ENCODE measurements at regions not wholly inside any gene's neighbourhood (a gene's known extent, or its start where the extent isn't known, plus 50 kb on each side); places are given as distances from the start of the nearest gene placed in this dataset.

DNA sequence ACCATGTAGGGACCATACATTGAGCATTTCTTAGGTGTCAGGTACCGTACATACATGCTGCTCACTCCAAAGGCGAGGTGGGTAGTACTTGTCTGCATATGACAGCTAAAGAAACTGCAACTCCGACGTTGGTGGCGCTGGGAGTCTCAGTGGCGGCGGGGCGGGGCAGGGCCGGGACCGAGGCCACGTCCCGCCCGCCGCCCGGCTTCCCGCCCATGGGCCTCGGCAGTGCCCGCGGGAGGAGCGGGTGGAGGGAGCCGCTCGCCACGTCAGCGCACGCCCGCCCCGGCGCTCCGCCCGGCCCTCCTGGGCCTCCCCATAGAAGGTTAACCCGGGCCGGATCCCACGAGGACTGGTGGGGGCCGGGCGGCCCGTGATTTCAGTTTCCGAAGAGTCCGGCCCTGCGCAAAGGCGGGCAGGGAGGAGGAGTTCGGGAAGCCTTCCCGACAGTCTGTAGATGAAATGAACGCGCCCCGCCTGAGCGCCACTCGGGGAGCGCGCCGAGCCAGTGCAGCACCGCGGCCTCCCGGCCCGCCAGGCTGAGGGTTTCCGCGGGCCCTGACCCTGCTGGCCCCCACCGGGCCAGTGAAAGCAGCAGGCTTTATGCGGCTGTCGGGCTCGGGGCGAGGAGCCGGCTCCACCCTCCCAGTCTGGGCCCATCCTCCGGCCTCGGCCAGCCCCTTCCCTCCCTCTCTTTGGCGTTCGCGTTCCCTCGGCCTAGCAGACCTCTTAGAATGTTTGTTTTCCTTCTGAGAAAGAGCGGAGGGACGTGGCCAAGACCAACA, 119.9 kb upstream of the JUN start:
- TF ChIP-seq, protein P1, sequence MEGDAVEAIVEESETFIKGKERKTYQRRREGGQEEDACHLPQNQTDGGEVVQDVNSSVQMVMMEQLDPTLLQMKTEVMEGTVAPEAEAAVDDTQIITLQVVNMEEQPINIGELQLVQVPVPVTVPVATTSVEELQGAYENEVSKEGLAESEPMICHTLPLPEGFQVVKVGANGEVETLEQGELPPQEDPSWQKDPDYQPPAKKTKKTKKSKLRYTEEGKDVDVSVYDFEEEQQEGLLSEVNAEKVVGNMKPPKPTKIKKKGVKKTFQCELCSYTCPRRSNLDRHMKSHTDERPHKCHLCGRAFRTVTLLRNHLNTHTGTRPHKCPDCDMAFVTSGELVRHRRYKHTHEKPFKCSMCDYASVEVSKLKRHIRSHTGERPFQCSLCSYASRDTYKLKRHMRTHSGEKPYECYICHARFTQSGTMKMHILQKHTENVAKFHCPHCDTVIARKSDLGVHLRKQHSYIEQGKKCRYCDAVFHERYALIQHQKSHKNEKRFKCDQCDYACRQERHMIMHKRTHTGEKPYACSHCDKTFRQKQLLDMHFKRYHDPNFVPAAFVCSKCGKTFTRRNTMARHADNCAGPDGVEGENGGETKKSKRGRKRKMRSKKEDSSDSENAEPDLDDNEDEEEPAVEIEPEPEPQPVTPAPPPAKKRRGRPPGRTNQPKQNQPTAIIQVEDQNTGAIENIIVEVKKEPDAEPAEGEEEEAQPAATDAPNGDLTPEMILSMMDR (IDR thresholded peaks at IDR 0.05; ENCODE audit: insufficient read depth, low read length, missing control alignments): no peak
- peak; percentile 61 for DNase-seq (ENCODE audit: low read depth, low spot score)
- ChIA-PET CTCF (no interaction called here), POLR2A (interaction anchor here (1.4 kb wide), 1 partner anchor 120 kb away, joined by 5 read pairs; the partner anchor contains the start of gene JUN)
- peak overlapping the region; percentile 57 for H3K4me3 ChIP-seq (ENCODE audit: low read depth, low read length)

DNA sequence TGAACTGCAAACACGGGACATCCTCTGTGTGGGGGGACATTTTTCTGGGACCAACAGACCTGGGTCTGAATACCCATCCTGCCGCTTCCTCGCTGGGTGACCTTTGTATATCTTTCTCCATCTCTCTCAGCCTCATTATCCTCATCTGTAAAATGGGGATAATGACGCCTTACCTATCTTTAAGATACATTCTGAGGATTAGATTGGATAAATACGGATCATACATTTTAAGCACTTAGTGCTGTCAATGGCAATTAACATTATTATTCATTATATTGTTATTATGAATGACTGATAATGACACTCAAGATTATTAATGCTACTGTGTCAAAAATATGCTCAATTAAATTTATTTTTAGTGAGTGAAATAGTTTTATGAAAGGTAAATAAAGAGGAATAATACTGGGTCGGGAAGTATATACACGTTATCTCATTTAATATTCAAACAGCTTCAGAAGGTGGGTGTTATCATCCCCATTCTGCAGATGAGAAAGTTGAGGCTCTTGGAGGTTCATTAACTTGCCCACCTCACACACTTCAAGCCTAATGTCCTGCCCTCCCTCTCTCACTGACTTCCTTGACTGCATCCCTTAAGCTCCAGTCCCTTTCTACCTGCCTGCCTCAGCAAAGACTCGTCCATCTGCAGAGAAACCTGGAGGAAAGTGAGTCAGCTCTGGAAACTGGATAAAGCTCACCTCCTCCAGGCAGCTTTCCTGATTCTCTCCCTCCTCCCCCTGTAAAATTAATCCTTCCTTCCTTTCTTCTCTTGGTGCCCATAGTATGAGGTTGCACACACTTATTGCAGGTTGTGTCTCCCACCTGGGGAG, 120.7 kb upstream of the JUN start:
- H3K4me3 ChIP-seq (ENCODE audit: low read depth, low read length): peak overlapping the region; percentile 57
- ChIA-PET CTCF (no interaction called here), POLR2A (no interaction called here)
- no peak for DNase-seq (ENCODE audit: low read depth, low spot score)
- TF ChIP-seq, protein P1 (IDR thresholded peaks at IDR 0.05; ENCODE audit: insufficient read depth, low read length, missing control alignments): no peak

DNA sequence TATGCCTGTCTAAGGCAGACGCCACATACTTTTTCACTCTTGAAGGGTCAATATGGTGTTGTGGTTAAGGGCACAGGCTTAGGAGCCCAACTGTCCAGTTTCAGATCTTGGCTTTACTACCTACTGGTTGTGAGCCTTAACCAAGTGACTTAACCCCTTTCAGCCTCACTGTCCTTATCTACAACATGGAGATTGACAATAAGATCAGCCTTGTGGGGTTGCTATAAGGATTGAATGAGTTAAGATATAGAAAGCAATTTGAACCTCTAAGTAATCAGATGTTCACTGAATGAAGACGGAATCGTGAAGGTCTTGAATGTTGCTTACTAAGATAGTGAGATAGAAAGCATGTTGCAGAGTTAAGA, 121.3 kb upstream of the JUN start:
- POLR2A ChIA-PET: interaction anchor here (0.9 to 1.3 kb wide), 2 partner anchors 56 to 122 kb away, joined by 3 to 4 read pairs; partner anchors contain the start of gene JUN
- no peak overlapping the region for H3K4me3 ChIP-seq (ENCODE audit: low read depth, low read length)
- TF ChIP-seq, protein P1 (IDR thresholded peaks at IDR 0.05; ENCODE audit: insufficient read depth, low read length, missing control alignments): no peak
- CTCF ChIA-PET: interaction anchor here (1.5 kb wide), 1 partner anchor 794 kb away, joined by 3 read pairs; no protein-coding TSS in a partner anchor
- DNase-seq (ENCODE audit: low read depth, low spot score): no peak

DNA sequence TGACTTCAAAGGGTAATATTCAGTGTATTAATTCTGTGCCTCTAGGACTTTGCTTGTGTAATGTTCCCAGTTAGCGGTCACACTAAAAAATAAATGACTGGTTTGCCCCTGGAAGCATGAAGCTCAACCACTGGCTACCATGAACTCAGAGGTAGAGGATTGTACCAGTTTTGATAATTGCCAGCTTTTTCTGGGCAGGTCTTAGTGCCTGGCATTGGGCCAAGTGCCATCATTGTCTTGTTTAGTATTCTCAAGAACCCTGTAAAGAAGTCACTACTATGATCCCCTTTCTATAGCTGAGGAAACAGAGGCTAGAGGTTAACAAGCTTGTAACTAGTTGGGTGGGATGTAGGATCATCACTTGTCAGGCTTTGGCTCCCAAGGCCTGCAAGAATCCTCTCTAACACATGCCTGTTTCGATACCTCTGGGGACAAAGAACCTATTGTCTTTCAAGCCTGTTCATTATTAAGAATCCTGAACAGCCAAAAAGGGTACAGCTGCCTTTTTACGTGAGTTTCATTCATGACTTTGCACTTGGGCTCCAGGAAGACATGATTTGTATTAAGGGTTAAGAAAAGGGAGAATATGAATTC, 121.9 kb upstream of the JUN start:
- no peak for DNase-seq (ENCODE audit: low read depth, low spot score)
- no peak overlapping the region for H3K4me3 ChIP-seq (ENCODE audit: low read depth, low read length)
- POLR2A ChIA-PET: interaction anchor here (0.9 to 1.3 kb wide), 2 partner anchors 56 to 122 kb away, joined by 3 to 4 read pairs; partner anchors contain the start of gene JUN
- TF ChIP-seq, protein P1 (IDR thresholded peaks at IDR 0.05; ENCODE audit: insufficient read depth, low read length, missing control alignments): no peak
- CTCF ChIA-PET: interaction anchor here (1.5 kb wide), 1 partner anchor 793 kb away, joined by 3 read pairs; no protein-coding TSS in a partner anchor

DNA sequence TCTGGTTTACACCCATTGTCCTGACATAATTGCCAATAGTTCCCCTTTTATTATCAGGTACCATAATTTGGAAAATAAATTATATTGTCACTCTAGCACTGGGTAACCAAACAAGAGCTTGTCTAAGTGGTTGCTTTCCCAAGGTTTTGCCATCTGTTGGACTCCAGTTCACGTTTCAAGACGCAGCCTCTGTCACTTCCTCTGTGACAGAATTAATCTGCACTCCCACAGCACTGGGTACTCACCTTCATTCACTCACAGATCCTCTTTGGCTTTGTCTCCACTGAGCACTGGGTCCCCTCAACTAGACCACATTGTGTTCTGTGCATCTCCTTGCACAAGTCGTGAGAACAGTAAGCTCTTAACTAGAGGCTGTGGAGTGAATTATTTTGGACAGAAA, 123.6 kb upstream of the JUN start:
- TF ChIP-seq, protein P1 (IDR thresholded peaks at IDR 0.05; ENCODE audit: insufficient read depth, low read length, missing control alignments): no peak
- ChIA-PET CTCF (interaction anchor here (0.8 to 1.2 kb wide), 2 partner anchors 74 to 187 kb away, joined by 3 read pairs; no protein-coding TSS in a partner anchor), POLR2A (interaction anchor here (0.6 kb wide), 1 partner anchor 59 kb away, joined by 3 read pairs; no protein-coding TSS in a partner anchor)
- H3K4me3 ChIP-seq (ENCODE audit: low read depth, low read length): no peak overlapping the region
- DNase-seq (ENCODE audit: low read depth, low spot score): no peak
